ENCODE measurements at regions not wholly inside any gene's neighbourhood (a gene's known extent, or its start where the extent isn't known, plus 50 kb on each side); places are given as distances from the start of the nearest gene placed in this dataset.
A peak's percentile ranks its signal among the peaks of the same experiment; 100 is the strongest.

DNA sequence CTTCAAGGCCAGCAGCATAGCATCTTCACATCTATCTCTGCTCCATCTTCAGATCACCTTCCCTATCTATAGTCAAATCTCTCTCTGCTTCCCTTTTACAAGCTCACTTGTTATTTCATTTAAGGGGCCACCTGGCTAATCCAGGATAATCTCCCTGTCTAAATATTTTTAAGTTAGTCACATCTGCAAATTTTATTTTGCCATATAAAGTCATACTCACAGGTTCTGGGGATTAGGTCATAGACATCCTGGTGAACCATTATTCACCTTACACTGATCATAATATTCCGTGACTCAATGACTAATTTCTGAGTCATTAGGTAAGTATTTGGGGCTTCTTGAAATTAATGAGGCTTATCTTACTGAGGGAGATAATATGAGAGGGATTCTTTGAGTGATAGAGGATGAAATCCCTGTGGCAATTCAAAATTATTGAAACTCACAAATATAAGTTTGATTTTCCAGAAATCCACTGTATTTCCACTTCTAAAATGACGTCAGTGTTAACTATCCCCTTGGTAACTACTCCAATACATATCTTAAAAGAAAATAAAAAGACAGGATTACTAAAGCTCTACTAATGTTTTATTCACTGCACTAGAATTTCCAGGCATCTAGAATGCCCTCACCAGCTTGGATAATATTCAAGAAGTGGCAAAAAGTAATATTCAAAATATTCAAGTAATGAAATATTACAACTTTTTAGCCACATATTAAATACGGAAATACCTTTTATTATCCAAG lies 93.7 kb upstream of the RBMS3 start:
- no TSS peak for BruUV-seq (replicated peaks)
- ATAC-seq = no peak; the same call in 2 of the 3 replicates

More for the DNA sequence above, 93.7 kb upstream of the RBMS3 start:
- Histone ChIP-seq H3K9ac (ENCODE audit: control insufficient read depth, insufficient read depth, low read length) (no peak overlapping the region), H3K79me2 (ENCODE audit: control insufficient read depth, insufficient read depth, low read length) (no peaks in the 10 kb centered on the region), H2AFZ (ENCODE audit: control insufficient read depth, low read depth, low read length) (no peak overlapping the region), H3K4me3 (no peak overlapping the region), H3K4me2 (ENCODE audit: control insufficient read depth, insufficient read depth) (no peak overlapping the region), H3K4me1 (ENCODE audit: control insufficient read depth, insufficient read depth, low read length) (no peaks in the 10 kb centered on the region), H3K36me3 (ENCODE audit: control insufficient read depth in 2 of 2, insufficient read depth in 2 of 2, low read length in 1 of 2) (no peaks in the 10 kb centered on the region), H4K20me1 (ENCODE audit: control insufficient read depth, insufficient read depth) (no peaks in the 10 kb centered on the region), H3K9me3 (replicated peaks; ENCODE audit: control insufficient read depth, insufficient read depth, low read length) (no peaks in the 10 kb centered on the region), H3K27me3 (replicated peaks in 1 of 2; ENCODE audit: control insufficient read depth in 2 of 2, insufficient read depth in 2 of 2, low read length in 1 of 2) (no peaks in the 10 kb centered on the region), H3K27ac (ENCODE audit: control insufficient read depth, insufficient read depth) (no peak overlapping the region)
- POLR2A ChIA-PET = no interaction called here
- SMC1A ChIA-PET (ENCODE audit: uncharacterized antibody, unreplicated experiment) = interaction anchor here (0.8 to 1.4 kb wide), 3 partner anchors 25 to 66 kb away, joined by 3 read pairs; no protein-coding TSS in a partner anchor
- no peak for TF ChIP-seq MTA2 (IDR thresholded peaks at IDR 0.05; ENCODE audit: low read depth)
- no peak for TF ChIP-seq EZH2 (IDR thresholded peaks at IDR 0.05; ENCODE audit: borderline replicate concordance, control insufficient read depth, low read depth, low read length)
- no peak for TF ChIP-seq ASH2L (IDR thresholded peaks at IDR 0.05; ENCODE audit: borderline replicate concordance, low read depth)
- TF ChIP-seq, protein P1, sequence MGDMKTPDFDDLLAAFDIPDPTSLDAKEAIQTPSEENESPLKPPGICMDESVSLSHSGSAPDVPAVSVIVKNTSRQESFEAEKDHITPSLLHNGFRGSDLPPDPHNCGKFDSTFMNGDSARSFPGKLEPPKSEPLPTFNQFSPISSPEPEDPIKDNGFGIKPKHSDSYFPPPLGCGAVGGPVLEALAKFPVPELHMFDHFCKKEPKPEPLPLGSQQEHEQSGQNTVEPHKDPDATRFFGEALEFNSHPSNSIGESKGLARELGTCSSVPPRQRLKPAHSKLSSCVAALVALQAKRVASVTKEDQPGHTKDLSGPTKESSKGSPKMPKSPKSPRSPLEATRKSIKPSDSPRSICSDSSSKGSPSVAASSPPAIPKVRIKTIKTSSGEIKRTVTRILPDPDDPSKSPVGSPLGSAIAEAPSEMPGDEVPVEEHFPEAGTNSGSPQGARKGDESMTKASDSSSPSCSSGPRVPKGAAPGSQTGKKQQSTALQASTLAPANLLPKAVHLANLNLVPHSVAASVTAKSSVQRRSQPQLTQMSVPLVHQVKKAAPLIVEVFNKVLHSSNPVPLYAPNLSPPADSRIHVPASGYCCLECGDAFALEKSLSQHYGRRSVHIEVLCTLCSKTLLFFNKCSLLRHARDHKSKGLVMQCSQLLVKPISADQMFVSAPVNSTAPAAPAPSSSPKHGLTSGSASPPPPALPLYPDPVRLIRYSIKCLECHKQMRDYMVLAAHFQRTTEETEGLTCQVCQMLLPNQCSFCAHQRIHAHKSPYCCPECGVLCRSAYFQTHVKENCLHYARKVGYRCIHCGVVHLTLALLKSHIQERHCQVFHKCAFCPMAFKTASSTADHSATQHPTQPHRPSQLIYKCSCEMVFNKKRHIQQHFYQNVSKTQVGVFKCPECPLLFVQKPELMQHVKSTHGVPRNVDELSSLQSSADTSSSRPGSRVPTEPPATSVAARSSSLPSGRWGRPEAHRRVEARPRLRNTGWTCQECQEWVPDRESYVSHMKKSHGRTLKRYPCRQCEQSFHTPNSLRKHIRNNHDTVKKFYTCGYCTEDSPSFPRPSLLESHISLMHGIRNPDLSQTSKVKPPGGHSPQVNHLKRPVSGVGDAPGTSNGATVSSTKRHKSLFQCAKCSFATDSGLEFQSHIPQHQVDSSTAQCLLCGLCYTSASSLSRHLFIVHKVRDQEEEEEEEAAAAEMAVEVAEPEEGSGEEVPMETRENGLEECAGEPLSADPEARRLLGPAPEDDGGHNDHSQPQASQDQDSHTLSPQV (IDR thresholded peaks at IDR 0.05) = no peak
- TF ChIP-seq NFYA (IDR thresholded peaks at IDR 0.05; ENCODE audit: borderline replicate concordance, low read depth, low read length) = no peak
- no peak for TF ChIP-seq KLF5 (IDR thresholded peaks at IDR 0.05; ENCODE audit: partially characterized antibody)
- TF ChIP-seq JUNB (IDR thresholded peaks at IDR 0.05) = peak; percentile 40
- in situ Hi-C loops (cut with MboI) = no loop called here
- FAIRE-seq = no peak
- RAD21 ChIA-PET (ENCODE audit: unreplicated experiment) = no interaction called here
- no peak for DNase-seq (ENCODE audit: low read depth, low spot score)
- 0% methylated on average over 3 of the region's 3 CpGs for WGBS (ENCODE audit: insufficient coverage, insufficient replicate concordance, low lambda C conversion rate, missing lambda C conversion rate)
- CTCF ChIA-PET = no interaction called here
- intact Hi-C loops (cut with micrococcal nuclease; ENCODE audit: unreplicated experiment) = no loop called here

Measured in GM12878 (cell line).